Gastroesophageal sphincter (tissue), 4 donors: ENCODE measurements at regions not wholly inside any gene's neighbourhood (a gene's known extent, or its start where the extent isn't known, plus 50 kb on each side); places are given as distances from the start of the nearest gene placed in this dataset.

Source experiments
- ATAC-seq: fragments of 150-250 bp; one replicate; pipeline ENCODE4 v1.9.1; 2016; ENCODE audit warnings: mild to moderate bottlenecking, moderate library complexity
- H3K27ac ChIP-seq, 4 donors: fragments of 200-600 bp; sonication (generic) in 3 of 4; 1 replicate in 3 of 4; 2 replicates in 1 of 4; pipeline ENCODE4 v1.5.1; 2016 to 2019
- H3K27me3 ChIP-seq: fragments of 200-600 bp; sonication (generic); one replicate; pipeline ENCODE4 v1.5.1; 2019
- H3K36me3 ChIP-seq, 2 donors: fragments of 200-600 bp; sonication (generic); one replicate each; pipeline ENCODE4 v1.5.1; 2019; ENCODE audit warnings: control low read depth in 1 of 2
- H3K4me1 ChIP-seq, 3 donors: fragments of 200-600 bp; sonication (generic); 1 replicate in 2 of 3; 2 replicates in 1 of 3; pipeline ENCODE4 v1.5.1; 2016 to 2019; ENCODE audit warnings: control low read depth in 2 of 3
- H3K4me3 ChIP-seq, 2 donors: fragments of 200-600 bp; sonication (generic); one replicate each; pipeline ENCODE4 v1.5.1; 2019; ENCODE audit warnings: mild to moderate bottlenecking in 1 of 2, moderate library complexity in 1 of 2
- H3K9me3 ChIP-seq, 3 donors: fragments of 200-600 bp; sonication (generic); one replicate each; pipeline ENCODE4 v1.5.1; 2017 to 2019; ENCODE audit warnings: control low read depth in 2 of 3
- EP300 ChIP-seq: sonication (generic); formaldehyde crosslinking; IDR thresholded peaks from one replicate; pipeline ENCODE4 v1.6.1; 2017; ENCODE audit warnings: antibody characterized with exemption, mild to moderate bottlenecking
- POLR2A ChIP-seq, 2 donors: fragments of 450-650 bp; IDR thresholded peaks; one replicate each; pipeline ENCODE4 v1.6.1; 2017; ENCODE audit warnings: antibody characterized with exemption in 2 of 2, mild to moderate bottlenecking in 2 of 2, moderate library complexity in 1 of 2
- POLR2AphosphoS5 ChIP-seq: sonication (generic); formaldehyde crosslinking; IDR thresholded peaks from one replicate; pipeline ENCODE4 v1.6.1; 2017; ENCODE audit warnings: antibody characterized with exemption
- WGBS, 2 donors: methylation state at CpG; one replicate each; pipeline ENCODE4 v1.1.5; 2018; ENCODE audit warnings: low coverage in 1 of 2; 5-methylcytosine and 5-hydroxymethylcytosine counted together
- TF ChIP-seq, protein P1 (sequence below), 4 experiments: fragments of 200-600 bp in 2 of 4; fragments of 450-650 bp in 2 of 4; sonication (generic) in 1 of 4; IDR thresholded peaks; one replicate each; pipeline ENCODE4 v1.5.1; 2017 to 2019; ENCODE audit warnings: antibody characterized with exemption in 4 of 4, mild to moderate bottlenecking in 2 of 4, moderate library complexity in 2 of 4

DNA sequence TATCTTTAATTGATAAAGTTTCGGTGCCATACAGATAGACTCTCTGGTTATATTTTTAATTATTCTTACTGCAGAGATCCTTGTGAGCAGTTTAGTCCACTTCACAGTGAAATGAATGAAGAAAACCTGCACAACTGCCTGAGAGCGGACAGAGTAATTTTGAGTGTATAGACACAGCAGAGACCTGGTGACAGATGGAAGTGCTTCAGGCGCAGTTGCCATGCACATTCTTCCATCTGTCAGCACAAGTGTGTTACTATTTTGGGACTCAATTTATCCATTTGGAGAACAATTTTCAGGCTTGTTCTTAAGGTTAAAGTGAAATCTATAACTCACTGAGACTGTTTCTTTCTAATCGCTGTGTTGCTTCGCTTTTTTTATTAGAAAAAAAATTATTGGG is 147.8 kb upstream of the SPHKAP start:
- peaks cover 0 to 26% (median 0%) of the 10 kb centered on the region in 3 donors for H3K9me3 ChIP-seq
- 82 to 86% methylated on average over 3 to 5 of the region's 5 CpGs for WGBS, 2 donors
- no peaks in the 10 kb centered on the region for H3K36me3 ChIP-seq
- TF ChIP-seq, protein P1, sequence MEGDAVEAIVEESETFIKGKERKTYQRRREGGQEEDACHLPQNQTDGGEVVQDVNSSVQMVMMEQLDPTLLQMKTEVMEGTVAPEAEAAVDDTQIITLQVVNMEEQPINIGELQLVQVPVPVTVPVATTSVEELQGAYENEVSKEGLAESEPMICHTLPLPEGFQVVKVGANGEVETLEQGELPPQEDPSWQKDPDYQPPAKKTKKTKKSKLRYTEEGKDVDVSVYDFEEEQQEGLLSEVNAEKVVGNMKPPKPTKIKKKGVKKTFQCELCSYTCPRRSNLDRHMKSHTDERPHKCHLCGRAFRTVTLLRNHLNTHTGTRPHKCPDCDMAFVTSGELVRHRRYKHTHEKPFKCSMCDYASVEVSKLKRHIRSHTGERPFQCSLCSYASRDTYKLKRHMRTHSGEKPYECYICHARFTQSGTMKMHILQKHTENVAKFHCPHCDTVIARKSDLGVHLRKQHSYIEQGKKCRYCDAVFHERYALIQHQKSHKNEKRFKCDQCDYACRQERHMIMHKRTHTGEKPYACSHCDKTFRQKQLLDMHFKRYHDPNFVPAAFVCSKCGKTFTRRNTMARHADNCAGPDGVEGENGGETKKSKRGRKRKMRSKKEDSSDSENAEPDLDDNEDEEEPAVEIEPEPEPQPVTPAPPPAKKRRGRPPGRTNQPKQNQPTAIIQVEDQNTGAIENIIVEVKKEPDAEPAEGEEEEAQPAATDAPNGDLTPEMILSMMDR (IDR thresholded peaks at IDR 0.05) = no peak
- TF ChIP-seq POLR2A (IDR thresholded peaks at IDR 0.05) (no peak), POLR2AphosphoS5 (no peak), EP300 (no peak)
- no peak for ATAC-seq
- no peaks in the 10 kb centered on the region for H3K4me1 ChIP-seq
- H3K27me3 ChIP-seq = no peaks in the 10 kb centered on the region
- no peak overlapping the region for H3K4me3 ChIP-seq
- H3K27ac ChIP-seq = no peak overlapping the region

DNA sequence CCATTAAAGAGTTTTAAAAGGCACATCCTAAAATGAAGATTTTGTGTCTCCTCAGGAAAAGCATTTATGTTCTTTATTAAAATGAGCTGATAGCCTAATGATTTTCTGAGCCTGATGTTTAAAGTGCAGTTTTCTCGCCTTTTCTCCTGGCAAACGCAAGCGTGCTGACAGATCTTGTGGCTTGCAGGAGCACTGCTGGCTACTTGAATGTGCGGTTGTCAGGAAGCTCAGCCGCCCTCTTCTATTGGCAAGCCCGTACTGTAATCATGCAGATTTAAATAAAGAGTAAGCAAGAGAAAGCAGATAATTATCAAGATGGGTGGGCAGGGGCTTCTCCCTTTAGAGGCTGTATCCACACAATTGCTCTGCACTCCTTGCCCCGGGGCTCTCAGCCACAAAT is 139.5 kb upstream of the SPHKAP start:
- no peaks in the 10 kb centered on the region for H3K4me1 ChIP-seq
- no peaks in the 10 kb centered on the region for H3K9me3 ChIP-seq
- WGBS, 2 donors = 71 to 73% methylated on average over 1 to 4 of the region's 7 CpGs
- H3K27me3 ChIP-seq = no peaks in the 10 kb centered on the region
- ATAC-seq = no peak
- no peaks in the 10 kb centered on the region for H3K36me3 ChIP-seq
- TF ChIP-seq, protein P1 (IDR thresholded peaks at IDR 0.05) = no peak
- TF ChIP-seq EP300 = no peak
- TF ChIP-seq POLR2AphosphoS5 = no peak
- no peak for TF ChIP-seq POLR2A (IDR thresholded peaks at IDR 0.05)
- no peak overlapping the region for H3K4me3 ChIP-seq
- no peak overlapping the region for H3K27ac ChIP-seq

DNA sequence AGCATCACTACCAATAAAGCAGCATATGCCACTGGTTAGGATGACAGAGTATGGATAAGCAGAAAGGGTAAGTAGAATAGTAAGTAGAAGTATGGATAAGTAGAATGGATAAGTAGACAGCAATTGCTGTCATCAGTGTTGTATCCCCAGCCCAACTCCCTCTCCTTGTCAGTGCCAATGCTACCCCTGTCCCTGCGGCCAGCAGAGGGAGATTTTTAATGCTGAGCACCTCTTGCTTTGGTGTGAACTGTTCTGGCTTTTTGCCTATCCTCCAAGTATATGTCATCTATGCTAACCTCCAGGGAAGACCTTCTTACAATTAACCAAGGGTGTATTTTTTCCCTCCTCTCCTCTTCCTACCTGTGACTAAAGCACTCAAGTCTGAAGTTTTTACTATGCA is 136.7 kb upstream of the SPHKAP start:
- H3K4me3 ChIP-seq = no peak overlapping the region
- H3K36me3 ChIP-seq = no peaks in the 10 kb centered on the region
- no peak overlapping the region for H3K27ac ChIP-seq
- no peaks in the 10 kb centered on the region for H3K27me3 ChIP-seq
- no peaks in the 10 kb centered on the region for H3K4me1 ChIP-seq
- 31 to 33% methylated on average over 1 of the region's 1 CpG for whole genome bisulfite sequencing, 2 donors
- ATAC-seq = no peak
- H3K9me3 ChIP-seq = no peaks in the 10 kb centered on the region
- TF ChIP-seq POLR2AphosphoS5 (no peak), POLR2A (IDR thresholded peaks at IDR 0.05) (no peak), EP300 (no peak)
- TF ChIP-seq, protein P1 (IDR thresholded peaks at IDR 0.05) = no peak

DNA sequence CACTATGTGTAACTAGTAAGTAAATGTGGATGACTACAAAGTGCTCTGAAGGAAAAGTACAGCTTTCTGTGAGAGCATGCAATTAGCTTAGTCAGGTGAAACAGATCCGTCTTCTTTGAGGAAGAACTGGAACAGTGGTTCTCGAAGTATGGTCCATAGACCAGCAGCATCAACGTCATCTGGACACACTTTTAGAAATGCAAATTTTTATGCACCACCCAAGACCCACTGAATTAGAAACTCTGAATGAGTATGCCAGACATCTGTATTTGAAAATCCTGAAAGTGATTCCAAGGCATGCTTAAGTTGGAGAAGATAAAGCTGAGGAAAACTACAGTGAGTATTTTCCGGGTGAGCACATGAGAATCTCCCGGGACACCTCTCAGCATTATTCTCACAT is 130.7 kb upstream of the SPHKAP start:
- Histone ChIP-seq H3K27me3 (no peaks in the 10 kb centered on the region), H3K4me3 (no peak overlapping the region), H3K9me3 (no peaks in the 10 kb centered on the region), H3K36me3 (no peaks in the 10 kb centered on the region), H3K27ac (no peak overlapping the region), H3K4me1 (no peaks in the 10 kb centered on the region)
- no peak for TF ChIP-seq POLR2A (IDR thresholded peaks at IDR 0.05)
- TF ChIP-seq EP300 = no peak
- TF ChIP-seq, protein P1 (IDR thresholded peaks at IDR 0.05) = no peak
- TF ChIP-seq POLR2AphosphoS5 = no peak
- ATAC-seq = no peak
- 65 to 86% methylated on average over 5 of the region's 5 CpGs for WGBS, 2 donors

DNA sequence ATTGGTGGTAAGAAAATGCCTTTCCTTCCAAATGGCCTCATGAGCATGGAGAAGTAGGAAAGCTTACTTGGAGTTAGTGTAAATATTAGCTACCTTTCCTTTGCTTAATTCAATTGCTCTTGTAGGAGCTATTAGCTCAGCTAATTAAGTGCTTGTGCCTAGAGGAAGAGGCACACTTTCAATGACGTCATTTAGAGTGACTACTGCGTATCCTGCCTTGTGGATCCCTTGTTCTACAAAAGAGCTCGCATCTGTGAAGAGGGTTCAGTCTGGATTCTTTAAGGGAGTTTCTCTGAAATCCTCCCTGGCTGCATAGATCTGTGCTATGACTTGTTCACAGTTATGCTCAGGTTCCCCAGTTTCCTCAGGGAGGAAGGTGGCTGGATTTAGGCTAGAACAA is 122.5 kb upstream of the SPHKAP start:
- no peak for ATAC-seq
- H3K36me3 ChIP-seq = no peaks in the 10 kb centered on the region
- H3K9me3 ChIP-seq = peaks cover 0 to 4% (median 0%) of the 10 kb centered on the region in 3 donors
- no peaks in the 10 kb centered on the region for H3K27me3 ChIP-seq
- 33 to 91% methylated on average over 1 to 3 of the region's 3 CpGs for WGBS, 2 donors
- TF ChIP-seq POLR2A (IDR thresholded peaks at IDR 0.05) (no peak), POLR2AphosphoS5 (no peak), EP300 (no peak)
- TF ChIP-seq, protein P1 (IDR thresholded peaks at IDR 0.05) = no peak
- H3K27ac ChIP-seq = no peak overlapping the region
- H3K4me1 ChIP-seq = no peaks in the 10 kb centered on the region
- H3K4me3 ChIP-seq = no peak overlapping the region
